NT2/D1 (cell line): ENCODE measurements at regions not wholly inside any gene's neighbourhood (a gene's known extent, or its start where the extent isn't known, plus 50 kb on each side); places are given as distances from the start of the nearest gene placed in this dataset.

ENCODE experiments used
- DNase-seq: peaks from one replicate; pipeline ENCODE4 v3.0.0-alpha.2; 2011; ENCODE audit warnings: low read depth, low spot score
- H3K27me3 ChIP-seq: 2 replicates; pipeline ENCODE4 v1.6.0; 2011; ENCODE audit warnings: mild to moderate bottlenecking; ENCODE audit not compliant: insufficient read length, insufficient read depth
- H3K36me3 ChIP-seq: 2 replicates; pipeline ENCODE4 v1.6.1; 2011; ENCODE audit warnings: mild to moderate bottlenecking, low read length, mixed read lengths; ENCODE audit not compliant: insufficient read depth, insufficient read length
- H3K4me1 ChIP-seq: 2 replicates; pipeline ENCODE4 v1.5.1; 2011; ENCODE audit not compliant: insufficient read depth, insufficient read length
- H3K4me3 ChIP-seq: 2 replicates; pipeline ENCODE4 v1.5.1; 2011; ENCODE audit warnings: low read depth; ENCODE audit not compliant: insufficient read length
- H3K9ac ChIP-seq: 2 replicates; pipeline ENCODE4 v1.6.0; 2011; ENCODE audit warnings: low read depth; ENCODE audit not compliant: insufficient read length
- H3K9me3 ChIP-seq: 2 replicates; pipeline ENCODE4 v1.5.1; 2011; ENCODE audit warnings: mild to moderate bottlenecking, low read length; ENCODE audit not compliant: insufficient read depth
- SUZ12 ChIP-seq: IDR thresholded peaks from 2 replicates; pipeline ENCODE4 v1.6.1; 2011; ENCODE audit not compliant: insufficient read length, insufficient read depth; ENCODE audit errors: extremely low read depth
- YY1 ChIP-seq: IDR thresholded peaks from 2 replicates; pipeline ENCODE4 v1.6.1; 2011; ENCODE audit not compliant: insufficient read length, insufficient read depth
- ZNF274 ChIP-seq: IDR thresholded peaks from 2 replicates; pipeline ENCODE4 v1.6.1; 2011; ENCODE audit warnings: mild to moderate bottlenecking, low read depth, low read length

- no peak for TF ChIP-seq ZNF274
- no peak for TF ChIP-seq SUZ12
- no peak for TF ChIP-seq YY1
- peaks cover 7% of the 10 kb centered on the region; the same call in 1 of the 2 replicates for H3K9me3 ChIP-seq
- peaks cover 4% of the 10 kb centered on the region for H3K4me1 ChIP-seq
- no peak for DNase-seq
- H3K27me3 ChIP-seq, result no peaks in the 10 kb centered on the region
- no peaks in the 10 kb centered on the region for H3K36me3 ChIP-seq
- no peak overlapping the region for H3K9ac ChIP-seq
- H3K4me3 ChIP-seq, result no peak overlapping the region
Measured at GRCh38 chr1:234759888-234760287, 149.9 kb upstream of the IRF2BP2 start.

- Histone ChIP-seq H3K4me1 (peaks cover 4% of the 10 kb centered on the region), H3K9me3 (peaks cover 7% of the 10 kb centered on the region; the same call in 1 of the 2 replicates), H3K36me3 (no peaks in the 10 kb centered on the region), H3K27me3 (no peaks in the 10 kb centered on the region), H3K9ac (no peak overlapping the region), H3K4me3 (no peak overlapping the region)
- DNase-seq, result no peak
- TF ChIP-seq YY1, result no peak
- no peak for TF ChIP-seq SUZ12
- TF ChIP-seq ZNF274, result no peak
Measured at GRCh38 chr1:234758851-234759250, 148.9 kb upstream of the IRF2BP2 start.

GRCh38 chr1:234756857-234757256 lies 146.9 kb upstream of the IRF2BP2 start:
- no peak for TF ChIP-seq ZNF274
- no peak for TF ChIP-seq SUZ12
- no peak for TF ChIP-seq YY1
- DNase-seq, result no peak
- H3K9ac ChIP-seq, result no peak overlapping the region
- H3K4me1 ChIP-seq, result peaks cover 4% of the 10 kb centered on the region
- no peaks in the 10 kb centered on the region for H3K27me3 ChIP-seq
- no peak overlapping the region for H3K4me3 ChIP-seq
- peaks cover 7% of the 10 kb centered on the region; the same call in 1 of the 2 replicates for H3K9me3 ChIP-seq
- no peaks in the 10 kb centered on the region for H3K36me3 ChIP-seq

- peaks cover 4% of the 10 kb centered on the region for H3K4me1 ChIP-seq
- H3K27me3 ChIP-seq, result no peaks in the 10 kb centered on the region
- H3K4me3 ChIP-seq, result no peak overlapping the region
- H3K36me3 ChIP-seq, result no peaks in the 10 kb centered on the region
- TF ChIP-seq SUZ12, result no peak
- TF ChIP-seq YY1, result no peak
- TF ChIP-seq ZNF274, result no peak
- H3K9ac ChIP-seq, result no peak overlapping the region
- H3K9me3 ChIP-seq, result peaks cover 7% of the 10 kb centered on the region; the same call in 1 of the 2 replicates
- no peak for DNase-seq
Measured at GRCh38 chr1:234756066-234756774, 146.2 kb upstream of the IRF2BP2 start.

GRCh38 chr1:234755449-234755863 lies 145.5 kb upstream of the IRF2BP2 start:
- no peak for TF ChIP-seq YY1
- TF ChIP-seq ZNF274, result no peak
- Histone ChIP-seq H3K9me3 (peaks cover 7% of the 10 kb centered on the region; the same call in 1 of the 2 replicates), H3K9ac (no peak overlapping the region), H3K27me3 (no peaks in the 10 kb centered on the region), H3K4me3 (no peak overlapping the region), H3K36me3 (no peaks in the 10 kb centered on the region), H3K4me1 (peaks cover 4% of the 10 kb centered on the region)
- no peak for DNase-seq

- no peaks in the 10 kb centered on the region for H3K4me1 ChIP-seq
- DNase-seq, result no peak
- no peak for TF ChIP-seq YY1
- TF ChIP-seq ZNF274, result no peak
- TF ChIP-seq SUZ12, result no peak
- no peaks in the 10 kb centered on the region for H3K36me3 ChIP-seq
- no peak overlapping the region for H3K9ac ChIP-seq
- H3K9me3 ChIP-seq, result 0 out of 2 replicates have a peak, but pooled peaks cover 1% of the 10 kb centered on the region
- no peak overlapping the region for H3K4me3 ChIP-seq
- no peaks in the 10 kb centered on the region for H3K27me3 ChIP-seq
Measured at GRCh38 chr1:234753979-234754378, 144.0 kb upstream of the IRF2BP2 start.

- no peak for DNase-seq
- Histone ChIP-seq H3K9me3 (no peaks in the 10 kb centered on the region), H3K36me3 (no peaks in the 10 kb centered on the region), H3K9ac (no peak overlapping the region), H3K4me3 (no peak overlapping the region), H3K27me3 (no peaks in the 10 kb centered on the region), H3K4me1 (no peaks in the 10 kb centered on the region)
- TF ChIP-seq YY1 (no peak), SUZ12 (no peak), ZNF274 (no peak)
Measured at GRCh38 chr1:234752927-234753326, 142.9 kb upstream of the IRF2BP2 start.
